Superior temporal gyrus (tissue), 1 donor: ENCODE measurements at regions not wholly inside any gene's neighbourhood (a gene's known extent, or its start where the extent isn't known, plus 50 kb on each side); places are given as distances from the start of the nearest gene placed in this dataset.

Experiments
- DNase-seq: peaks from one replicate; pipeline ENCODE4 v3.0.0-alpha.2; 2016; ENCODE audit errors: extremely low spot score

DNA sequence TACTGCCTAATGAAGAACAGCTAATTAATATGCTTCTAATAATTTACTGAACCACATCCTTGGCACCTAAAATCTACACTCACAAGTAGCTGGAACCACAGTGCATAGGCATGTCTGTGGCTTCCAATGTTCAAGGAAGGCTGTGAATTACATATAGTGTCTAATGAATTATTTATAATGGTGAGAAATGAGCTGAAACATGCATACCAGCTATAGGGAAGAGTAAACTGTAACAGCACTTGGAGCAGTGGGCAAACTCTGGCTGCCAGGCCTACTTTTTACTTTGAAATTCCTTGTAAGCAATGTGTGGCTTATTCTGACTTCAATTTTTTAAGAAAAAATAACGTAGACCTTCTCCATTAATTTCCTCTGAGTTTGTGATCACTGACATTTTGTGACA, 953.2 kb upstream of the CDH8 start:
- no peak for DNase-seq

DNA sequence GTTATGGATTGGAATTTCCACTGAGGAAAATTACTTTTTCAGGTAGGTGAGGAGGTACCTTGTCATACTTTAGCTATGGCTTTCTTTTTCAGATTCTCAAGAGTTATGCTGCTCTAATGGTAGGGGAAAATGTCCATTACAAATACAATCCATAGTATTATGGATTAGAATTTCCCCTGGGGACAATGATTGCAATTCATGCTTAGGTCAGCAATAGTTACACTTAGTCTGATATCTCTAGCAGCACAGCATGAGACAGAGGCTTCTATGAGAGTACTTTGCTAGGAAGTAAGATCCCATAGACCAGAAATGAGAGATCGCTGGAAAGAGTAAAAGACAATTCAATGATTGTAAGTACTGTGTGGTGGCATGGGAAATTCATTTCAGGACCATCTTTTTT, 949.5 kb upstream of the CDH8 start:
- no peak for DNase-seq

DNA sequence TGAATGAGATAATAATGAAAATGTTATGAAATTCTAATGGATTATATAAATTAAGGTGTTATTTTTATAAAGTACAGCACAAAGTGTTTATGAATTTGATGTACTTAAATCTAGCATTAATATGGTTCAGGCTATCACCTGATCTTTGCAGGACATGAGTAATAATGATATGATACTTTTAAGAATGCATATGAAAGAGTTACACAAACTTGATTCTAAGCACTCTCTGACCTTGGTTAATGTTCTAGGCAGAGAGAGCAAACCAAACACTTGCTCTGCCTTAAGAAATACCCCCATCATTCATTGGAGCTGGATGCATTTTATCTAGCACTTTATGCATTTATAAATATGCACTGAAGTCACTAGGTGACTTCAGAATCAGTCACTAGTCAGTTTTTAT, 942.2 kb upstream of the CDH8 start:
- no peak for DNase-seq

- DNase-seq = no peak
Measured at GRCh38 chr16:62977876-62978275, 941.6 kb upstream of the CDH8 start.

- DNase-seq = no peak
Measured at GRCh38 chr16:62974424-62974823, 938.2 kb upstream of the CDH8 start.

DNA sequence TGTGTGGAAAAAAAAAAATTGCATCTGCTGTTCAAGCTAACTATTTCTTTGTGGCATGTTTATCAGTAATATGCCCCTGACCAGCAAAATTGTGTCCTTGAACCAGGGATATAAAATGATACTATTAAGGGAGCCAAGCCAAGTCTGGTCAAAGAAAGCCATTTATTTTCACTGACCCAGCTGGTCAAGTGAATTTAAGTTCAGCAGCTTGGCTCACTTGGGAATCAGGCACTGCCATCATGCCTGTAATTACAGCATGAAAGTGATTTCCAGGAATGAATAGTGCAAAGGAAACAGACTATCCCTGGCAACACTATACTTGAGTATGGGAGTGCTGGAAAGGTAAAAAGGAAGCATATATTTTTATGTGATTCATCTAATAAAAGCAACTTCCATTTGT, 934.6 kb upstream of the CDH8 start:
- DNase-seq = no peak

DNA sequence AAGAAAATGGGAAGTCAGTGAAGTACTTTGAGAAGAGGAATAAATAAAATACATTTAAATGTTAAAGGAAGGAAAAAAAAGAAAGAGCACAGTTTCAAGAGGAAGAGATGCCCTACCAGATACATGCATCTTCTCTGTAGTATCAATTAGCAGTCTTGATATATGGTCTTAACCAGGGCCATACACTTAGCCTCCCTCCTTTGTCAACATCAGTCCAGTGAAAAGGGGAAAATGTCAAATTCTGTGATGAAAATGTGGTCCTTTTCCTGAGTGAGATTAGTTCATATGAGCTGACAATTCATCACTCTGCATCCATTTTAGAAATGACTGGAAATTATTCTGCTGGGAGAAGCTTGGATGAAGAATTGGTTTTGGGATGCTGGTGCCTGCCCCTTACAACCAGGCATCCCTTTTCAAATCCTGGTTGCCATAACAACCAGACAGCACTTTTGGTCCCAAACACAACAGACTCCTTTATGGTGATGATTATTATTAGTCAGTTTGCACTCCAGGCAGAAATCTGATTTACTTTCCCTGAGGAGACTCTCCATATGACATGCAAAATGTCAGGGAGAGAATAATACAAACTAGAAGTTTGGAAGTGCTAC, 933.6 kb upstream of the CDH8 start:
- DNase-seq = no peak

GRCh38 chr16:62967611-62968010, 931.4 kb upstream of the CDH8 start:
- no peak for DNase-seq

- no peak for DNase-seq
Measured at GRCh38 chr16:62967163-62967562, 930.9 kb upstream of the CDH8 start.

- no peak for DNase-seq
Measured at GRCh38 chr16:62966626-62967025, 930.4 kb upstream of the CDH8 start.

GRCh38 chr16:62965831-62966230, 929.6 kb upstream of the CDH8 start:
- no peak for DNase-seq

DNA sequence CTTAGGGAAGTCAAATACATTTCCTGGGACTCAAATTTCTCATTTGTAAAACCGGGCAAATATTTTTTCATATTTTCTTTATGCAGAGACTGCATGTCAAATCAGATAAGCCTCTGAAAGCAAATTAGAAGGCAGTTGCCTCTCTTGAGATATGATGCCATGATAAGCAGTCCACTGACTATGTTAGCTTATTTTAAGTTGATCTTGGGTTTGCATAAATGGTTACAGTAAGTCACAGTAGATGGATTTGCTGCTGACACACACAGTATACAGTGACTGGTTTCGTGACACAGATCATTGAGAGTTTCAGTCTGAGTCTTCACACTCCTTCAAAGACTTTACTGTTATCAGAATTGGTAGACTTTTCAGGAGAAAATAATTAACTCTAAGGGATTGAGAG, 927.6 kb upstream of the CDH8 start:
- DNase-seq = no peak

GRCh38 chr16:62955033-62955349, 918.8 kb upstream of the CDH8 start:
- no peak for DNase-seq

GRCh38 chr16:62954144-62955032, 918.1 kb upstream of the CDH8 start:
- DNase-seq = no peak

DNA sequence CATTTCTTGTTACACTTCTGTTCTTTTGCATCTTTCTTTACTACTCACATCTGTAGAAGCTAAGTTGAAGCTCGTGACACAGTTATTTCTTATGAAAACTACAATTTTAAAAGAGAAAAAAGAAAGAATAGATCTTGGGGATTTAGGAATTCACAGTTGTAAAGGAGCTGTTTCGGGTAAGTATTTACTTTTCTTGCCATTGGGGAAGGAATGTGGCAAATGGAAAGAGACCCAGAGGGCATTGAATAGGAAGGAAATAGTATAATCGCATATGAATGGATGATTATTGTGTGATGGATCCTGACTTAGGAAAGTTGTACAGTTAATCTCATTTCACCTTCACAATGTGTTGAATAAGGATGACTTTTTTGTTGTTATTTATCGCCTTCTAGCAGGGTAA, 914.1 kb upstream of the CDH8 start:
- DNase-seq = no peak

- DNase-seq = no peak
Measured at GRCh38 chr16:62940569-62940968, 904.3 kb upstream of the CDH8 start.

DNA sequence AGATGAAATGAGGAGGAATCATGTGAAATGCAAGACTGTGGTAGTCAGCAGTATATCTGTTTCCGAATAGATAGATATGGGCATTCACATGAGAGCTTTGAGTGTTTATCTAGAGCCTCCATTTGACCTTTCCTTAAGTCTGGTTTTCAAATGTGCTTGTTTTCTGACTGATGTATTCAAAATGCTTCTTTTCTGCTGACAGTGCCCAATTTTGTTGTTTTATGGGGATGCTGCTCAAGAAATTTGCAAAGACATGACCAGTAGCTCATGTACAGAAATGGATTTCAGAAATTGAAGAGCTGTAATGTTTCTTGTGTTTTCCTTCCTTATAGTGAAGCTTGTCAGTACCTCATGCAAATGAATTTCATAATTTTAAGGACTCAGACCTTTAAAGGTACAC, 903.4 kb upstream of the CDH8 start:
- DNase-seq = no peak

DNA sequence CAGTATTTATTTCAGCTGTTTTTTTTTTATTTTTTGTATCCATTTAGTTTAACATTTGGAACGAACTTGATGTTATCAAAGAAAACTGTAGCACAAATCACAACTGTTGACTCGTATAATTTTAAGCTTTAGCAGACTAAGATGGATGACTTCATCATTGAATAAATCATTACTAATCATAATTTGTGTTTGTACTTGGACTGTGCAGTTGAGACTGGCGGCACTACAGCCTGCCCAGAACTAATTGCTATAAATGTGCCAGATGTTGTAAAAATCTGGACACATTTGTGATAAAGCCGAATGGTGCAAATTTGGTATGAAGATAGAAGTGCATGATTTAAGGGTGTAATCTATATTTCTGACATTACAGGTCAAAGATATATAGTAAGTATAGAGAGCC, 897.7 kb upstream of the CDH8 start:
- no peak for DNase-seq

DNA sequence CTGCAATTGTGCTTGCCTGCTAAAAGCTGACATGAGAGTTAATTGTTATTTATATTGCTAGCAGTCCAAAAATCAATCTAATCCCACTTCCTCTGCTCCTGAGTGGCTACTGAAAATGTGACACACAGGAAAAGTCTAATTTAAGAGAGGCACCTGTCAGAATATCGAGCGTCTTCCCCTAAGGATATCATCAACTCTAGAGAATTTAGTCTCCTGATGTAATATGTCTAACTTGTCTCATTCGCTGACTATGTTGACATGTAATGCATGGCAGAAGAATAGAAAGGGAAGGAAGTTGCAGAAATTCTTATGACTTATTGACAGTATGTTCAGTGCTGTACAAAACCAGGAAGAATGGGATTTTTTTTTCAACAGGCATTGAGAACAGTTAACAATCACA, 893.4 kb upstream of the CDH8 start:
- DNase-seq = no peak

GRCh38 chr16:62927122-62927521, 890.9 kb upstream of the CDH8 start:
- no peak for DNase-seq

- no peak for DNase-seq
Measured at GRCh38 chr16:62926121-62926801, 890.0 kb upstream of the CDH8 start.

DNA sequence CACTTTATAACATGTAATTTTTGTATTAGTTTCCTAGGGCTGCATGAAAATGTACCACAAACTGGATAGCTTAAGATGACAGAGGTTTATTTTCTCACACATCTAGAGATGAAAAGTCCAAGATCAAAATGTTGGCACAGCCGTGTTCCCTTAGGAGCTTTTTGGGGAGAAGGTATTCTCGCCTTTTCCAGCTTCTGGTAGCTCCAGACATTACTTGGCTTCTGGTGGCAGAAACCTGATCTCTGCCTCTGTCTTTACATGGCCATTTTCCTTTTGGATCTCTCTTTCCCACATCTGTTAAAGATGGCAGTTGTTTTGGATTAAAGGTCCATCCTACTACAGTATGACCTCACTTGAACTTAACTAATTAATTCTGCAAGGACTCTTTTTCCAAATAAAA, 885.7 kb upstream of the CDH8 start:
- no peak for DNase-seq

GRCh38 chr16:62913924-62914323, 877.7 kb upstream of the CDH8 start:
- no peak for DNase-seq
